ENCODE measurements at regions not wholly inside any gene's neighbourhood (a gene's known extent, or its start where the extent isn't known, plus 50 kb on each side); places are given as distances from the start of the nearest gene placed in this dataset.

DNA sequence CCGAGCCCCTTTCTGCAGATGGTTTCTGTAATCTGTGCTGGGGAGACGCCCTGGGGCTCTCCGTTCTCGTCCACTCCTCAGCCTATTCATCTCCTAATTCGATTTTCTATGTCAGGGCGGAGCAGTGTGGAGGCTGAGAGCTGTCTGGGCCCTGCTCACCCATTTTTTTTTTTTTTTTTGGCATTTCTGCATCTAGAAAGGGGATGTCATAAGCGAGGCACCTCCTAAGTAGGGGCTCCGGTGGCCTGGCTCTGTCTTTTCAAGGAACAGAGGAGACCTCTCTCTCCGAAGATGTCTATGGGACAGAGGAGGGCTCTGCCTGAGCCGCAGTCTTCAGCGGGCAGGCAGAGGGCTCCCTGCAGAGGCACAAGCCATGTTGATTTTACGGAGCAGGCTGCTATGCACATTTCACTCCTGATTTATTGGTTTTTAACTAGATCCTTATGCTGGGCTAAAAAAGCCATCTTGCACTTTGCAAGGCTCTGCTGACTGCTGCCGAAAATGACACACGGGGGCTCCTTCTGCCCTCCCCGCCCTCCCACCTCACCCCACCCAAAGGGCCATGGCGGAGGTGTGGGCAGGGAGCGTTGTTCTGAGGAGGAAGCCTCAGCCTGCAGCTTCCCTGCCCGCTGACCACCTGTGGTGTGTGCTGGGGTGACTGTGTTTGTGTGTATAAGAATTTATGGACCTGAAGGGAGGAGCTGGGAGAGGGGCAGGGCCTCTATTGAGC, 71.0 kb downstream of the FOXD2 start:
- Histone ChIP-seq H3K4me1 (ENCODE audit: control insufficient read depth in 1 of 2, insufficient read depth in 2 of 2, low read length in 2 of 2) (peaks cover 0 to 7% of the 10 kb centered on the region in 2 donors), H3K36me3 (ENCODE audit: control insufficient read depth in 1 of 2, insufficient read depth in 2 of 2, low read length in 2 of 2) (no peaks in the 10 kb centered on the region), H3K27ac (ENCODE audit: low read depth, low read length) (no peak overlapping the region), H3K9me3 (ENCODE audit: control insufficient read depth in 1 of 2, low read length in 2 of 2) (no peaks in the 10 kb centered on the region), H3K9ac (ENCODE audit: low read depth in 1 of 2, low read length in 2 of 2) (no peak overlapping the region), H3K4me3 (ENCODE audit: low read depth in 1 of 2, low read length in 2 of 2) (peak overlapping the region; percentile 53 to 57), H3K27me3 (ENCODE audit: control insufficient read depth in 1 of 2, insufficient read depth in 2 of 2, low read length in 2 of 2) (peaks cover 15 to 37% of the 10 kb centered on the region in 2 donors)

- Histone ChIP-seq H3K4me3 (ENCODE audit: low read depth in 1 of 2, low read length in 2 of 2) (no peak overlapping the region), H3K9me3 (ENCODE audit: control insufficient read depth in 1 of 2, low read length in 2 of 2) (no peaks in the 10 kb centered on the region), H3K27me3 (ENCODE audit: control insufficient read depth in 1 of 2, insufficient read depth in 2 of 2, low read length in 2 of 2) (peaks cover 15 to 37% of the 10 kb centered on the region in 2 donors), H3K9ac (ENCODE audit: low read depth in 1 of 2, low read length in 2 of 2) (no peak overlapping the region), H3K27ac (ENCODE audit: low read depth, low read length) (no peak overlapping the region), H3K4me1 (ENCODE audit: control insufficient read depth in 1 of 2, insufficient read depth in 2 of 2, low read length in 2 of 2) (peaks cover 0 to 7% of the 10 kb centered on the region in 2 donors), H3K36me3 (ENCODE audit: control insufficient read depth in 1 of 2, insufficient read depth in 2 of 2, low read length in 2 of 2) (no peaks in the 10 kb centered on the region)
Measured at GRCh38 chr1:47510282-47510811, 72.5 kb downstream of the FOXD2 start.

GRCh38 chr1:47511825-47512224, 74.0 kb downstream of the FOXD2 start:
- H3K4me3 ChIP-seq (ENCODE audit: low read depth in 1 of 2, low read length in 2 of 2) = no peak overlapping the region
- peaks cover 0 to 7% of the 10 kb centered on the region in 2 donors for H3K4me1 ChIP-seq (ENCODE audit: control insufficient read depth in 1 of 2, insufficient read depth in 2 of 2, low read length in 2 of 2)
- no peaks in the 10 kb centered on the region for H3K9me3 ChIP-seq (ENCODE audit: control insufficient read depth in 1 of 2, low read length in 2 of 2)
- no peaks in the 10 kb centered on the region for H3K36me3 ChIP-seq (ENCODE audit: control insufficient read depth in 1 of 2, insufficient read depth in 2 of 2, low read length in 2 of 2)
- no peak overlapping the region for H3K9ac ChIP-seq (ENCODE audit: low read depth in 1 of 2, low read length in 2 of 2)
- no peak overlapping the region for H3K27ac ChIP-seq (ENCODE audit: low read depth, low read length)
- H3K27me3 ChIP-seq (ENCODE audit: control insufficient read depth in 1 of 2, insufficient read depth in 2 of 2, low read length in 2 of 2) = peaks cover 13 to 26% of the 10 kb centered on the region in 2 donors

DNA sequence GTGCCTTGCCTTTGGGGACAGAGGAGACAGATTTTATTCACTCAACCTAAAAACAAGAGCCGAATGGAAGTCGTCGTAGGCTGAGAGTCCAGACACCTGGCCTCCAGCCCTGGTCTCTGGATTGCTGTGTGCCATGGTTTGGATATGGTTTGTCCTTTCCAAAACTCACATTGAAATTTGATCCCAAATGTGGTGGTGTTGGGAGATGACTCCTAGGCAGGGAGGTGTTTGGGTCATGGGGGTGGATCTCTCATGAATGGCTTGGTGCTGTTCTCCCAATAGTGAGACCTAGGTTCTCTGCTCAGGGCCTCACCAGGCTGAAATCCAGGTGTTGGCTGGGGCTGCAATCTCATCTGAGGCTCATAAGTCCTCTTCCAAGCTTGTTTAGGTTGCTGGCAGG, 75.5 kb downstream of the FOXD2 start:
- H3K27ac ChIP-seq (ENCODE audit: low read depth, low read length) = no peak overlapping the region
- H3K9ac ChIP-seq (ENCODE audit: low read depth in 1 of 2, low read length in 2 of 2) = no peak overlapping the region
- no peak overlapping the region for H3K4me3 ChIP-seq (ENCODE audit: low read depth in 1 of 2, low read length in 2 of 2)
- no peaks in the 10 kb centered on the region for H3K9me3 ChIP-seq (ENCODE audit: control insufficient read depth in 1 of 2, low read length in 2 of 2)
- peaks cover 3 to 14% of the 10 kb centered on the region in 2 donors for H3K27me3 ChIP-seq (ENCODE audit: control insufficient read depth in 1 of 2, insufficient read depth in 2 of 2, low read length in 2 of 2)
- no peaks in the 10 kb centered on the region for H3K36me3 ChIP-seq (ENCODE audit: control insufficient read depth in 1 of 2, insufficient read depth in 2 of 2, low read length in 2 of 2)
- peaks cover 0 to 7% of the 10 kb centered on the region in 2 donors for H3K4me1 ChIP-seq (ENCODE audit: control insufficient read depth in 1 of 2, insufficient read depth in 2 of 2, low read length in 2 of 2)

DNA sequence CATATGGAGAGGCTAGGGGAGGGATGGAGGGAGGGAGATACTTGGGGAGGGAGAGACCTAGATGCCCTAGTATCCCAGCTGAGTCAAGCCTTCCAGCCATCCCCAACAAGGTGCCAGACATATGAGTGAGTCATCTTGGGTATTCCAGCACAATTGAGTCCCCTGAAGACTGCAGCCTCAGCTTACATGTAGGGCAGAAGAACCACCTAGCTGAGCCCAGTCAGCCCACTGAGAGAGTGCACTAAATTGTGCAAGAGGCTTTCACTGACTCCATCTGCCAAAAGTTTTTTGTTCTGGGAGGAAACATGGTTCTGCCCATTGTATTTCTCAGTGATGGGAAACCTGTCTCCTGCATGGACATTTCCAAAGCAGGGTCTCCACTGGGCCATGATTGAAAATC, 76.4 kb downstream of the FOXD2 start:
- no peak overlapping the region for H3K4me3 ChIP-seq (ENCODE audit: low read depth in 1 of 2, low read length in 2 of 2)
- H3K4me1 ChIP-seq (ENCODE audit: control insufficient read depth in 1 of 2, insufficient read depth in 2 of 2, low read length in 2 of 2) = no peaks in the 10 kb centered on the region
- no peak overlapping the region for H3K9ac ChIP-seq (ENCODE audit: low read depth in 1 of 2, low read length in 2 of 2)
- H3K9me3 ChIP-seq (ENCODE audit: control insufficient read depth in 1 of 2, low read length in 2 of 2) = no peaks in the 10 kb centered on the region
- no peak overlapping the region for H3K27ac ChIP-seq (ENCODE audit: low read depth, low read length)
- H3K36me3 ChIP-seq (ENCODE audit: control insufficient read depth in 1 of 2, insufficient read depth in 2 of 2, low read length in 2 of 2) = no peaks in the 10 kb centered on the region
- peaks cover 3 to 5% of the 10 kb centered on the region in 2 donors for H3K27me3 ChIP-seq (ENCODE audit: control insufficient read depth in 1 of 2, insufficient read depth in 2 of 2, low read length in 2 of 2)

DNA sequence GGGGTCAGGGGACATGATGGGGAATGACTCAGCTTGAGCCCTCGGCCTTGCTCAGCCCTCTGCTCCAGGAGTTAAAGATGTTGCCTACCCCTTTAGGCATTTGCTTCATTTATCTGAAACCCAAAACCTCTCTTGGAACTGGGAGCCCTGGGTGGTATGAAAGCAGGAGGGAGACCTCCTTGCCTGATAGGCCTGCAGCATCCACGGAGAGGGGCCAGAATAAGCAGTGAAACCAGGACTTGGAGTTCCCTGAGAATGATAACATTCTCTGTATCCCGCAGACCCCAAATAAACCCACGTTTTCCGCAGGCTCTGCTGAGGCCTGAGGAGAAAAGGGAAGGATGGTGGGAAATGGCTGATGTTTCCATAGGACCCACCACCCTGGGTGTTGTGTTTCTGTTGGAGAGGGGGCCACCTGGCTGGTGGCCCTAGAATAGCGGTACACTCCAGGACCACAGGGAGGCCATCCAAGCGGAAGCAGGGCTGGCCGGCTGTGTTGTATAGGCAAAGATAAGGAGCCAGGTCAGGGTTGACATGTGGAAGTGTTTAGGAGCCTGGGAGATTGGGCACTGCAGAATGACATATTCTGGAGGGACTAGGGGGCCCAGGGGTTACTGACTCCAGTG, 77.4 kb downstream of the FOXD2 start:
- Histone ChIP-seq H3K9ac (ENCODE audit: low read depth in 1 of 2, low read length in 2 of 2) (no peak overlapping the region), H3K9me3 (ENCODE audit: control insufficient read depth in 1 of 2, low read length in 2 of 2) (no peaks in the 10 kb centered on the region), H3K4me3 (ENCODE audit: low read depth in 1 of 2, low read length in 2 of 2) (no peak overlapping the region), H3K27ac (ENCODE audit: low read depth, low read length) (no peak overlapping the region), H3K36me3 (ENCODE audit: control insufficient read depth in 1 of 2, insufficient read depth in 2 of 2, low read length in 2 of 2) (no peaks in the 10 kb centered on the region), H3K27me3 (ENCODE audit: control insufficient read depth in 1 of 2, insufficient read depth in 2 of 2, low read length in 2 of 2) (peaks cover 3% of the 10 kb centered on the region in 2 donors), H3K4me1 (ENCODE audit: control insufficient read depth in 1 of 2, insufficient read depth in 2 of 2, low read length in 2 of 2) (no peaks in the 10 kb centered on the region)

DNA sequence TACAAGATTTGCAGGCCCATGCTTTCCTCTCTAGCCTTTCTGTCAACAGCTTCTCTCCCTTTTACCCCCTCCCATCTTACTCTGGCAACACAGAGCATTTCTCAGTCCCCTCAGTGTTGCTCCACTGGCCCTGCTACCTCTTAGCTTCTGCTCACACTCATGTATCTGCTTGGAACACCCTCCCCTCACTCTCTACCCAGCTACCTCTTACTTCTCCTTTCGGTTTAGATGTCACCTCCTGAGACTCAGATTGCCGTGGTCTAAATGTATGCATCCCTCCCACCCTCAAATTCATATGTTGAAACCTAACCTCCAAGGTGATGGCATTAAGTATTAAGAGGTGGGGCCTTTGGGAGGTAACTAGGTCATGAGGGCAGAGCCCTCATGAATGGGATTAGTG, 80.1 kb downstream of the FOXD2 start:
- H3K27ac ChIP-seq (ENCODE audit: low read depth, low read length) = no peak overlapping the region
- H3K4me3 ChIP-seq (ENCODE audit: low read depth in 1 of 2, low read length in 2 of 2) = no peak overlapping the region
- peaks cover 0 to 5% of the 10 kb centered on the region in 2 donors for H3K4me1 ChIP-seq (ENCODE audit: control insufficient read depth in 1 of 2, insufficient read depth in 2 of 2, low read length in 2 of 2)
- H3K9ac ChIP-seq (ENCODE audit: low read depth in 1 of 2, low read length in 2 of 2) = no peak overlapping the region
- H3K9me3 ChIP-seq (ENCODE audit: control insufficient read depth in 1 of 2, low read length in 2 of 2) = no peaks in the 10 kb centered on the region
- H3K36me3 ChIP-seq (ENCODE audit: control insufficient read depth in 1 of 2, insufficient read depth in 2 of 2, low read length in 2 of 2) = no peaks in the 10 kb centered on the region
- H3K27me3 ChIP-seq (ENCODE audit: control insufficient read depth in 1 of 2, insufficient read depth in 2 of 2, low read length in 2 of 2) = no peaks in the 10 kb centered on the region

GRCh38 chr1:47519491-47519890, 81.6 kb downstream of the FOXD2 start:
- Histone ChIP-seq H3K36me3 (ENCODE audit: control insufficient read depth in 1 of 2, insufficient read depth in 2 of 2, low read length in 2 of 2) (no peaks in the 10 kb centered on the region), H3K4me3 (ENCODE audit: low read depth in 1 of 2, low read length in 2 of 2) (no peak overlapping the region), H3K9me3 (ENCODE audit: control insufficient read depth in 1 of 2, low read length in 2 of 2) (no peaks in the 10 kb centered on the region), H3K9ac (ENCODE audit: low read depth in 1 of 2, low read length in 2 of 2) (no peak overlapping the region), H3K27ac (ENCODE audit: low read depth, low read length) (no peak overlapping the region), H3K27me3 (ENCODE audit: control insufficient read depth in 1 of 2, insufficient read depth in 2 of 2, low read length in 2 of 2) (no peaks in the 10 kb centered on the region), H3K4me1 (ENCODE audit: control insufficient read depth in 1 of 2, insufficient read depth in 2 of 2, low read length in 2 of 2) (peaks cover 0 to 5% of the 10 kb centered on the region in 2 donors)

DNA sequence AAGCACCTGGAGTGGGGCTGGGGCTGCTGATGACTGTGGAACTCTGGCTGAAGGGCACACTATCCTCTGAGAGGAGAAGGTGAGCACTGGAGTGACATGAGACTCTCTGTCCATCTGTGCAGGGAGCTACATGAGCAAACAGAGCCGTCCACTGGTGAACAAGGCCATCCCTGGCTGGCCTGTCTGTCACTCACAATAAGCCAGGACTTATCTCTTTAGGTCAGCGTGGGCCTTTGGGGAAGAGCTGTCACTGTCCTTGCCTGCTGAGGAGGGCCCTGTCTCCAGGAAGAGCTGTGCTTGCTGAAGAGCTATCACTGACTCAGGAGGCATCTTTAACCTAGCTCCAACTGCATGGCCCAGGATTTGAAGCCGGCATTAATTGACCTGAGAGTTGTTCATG, 82.1 kb downstream of the FOXD2 start:
- no peaks in the 10 kb centered on the region for H3K27me3 ChIP-seq (ENCODE audit: control insufficient read depth in 1 of 2, insufficient read depth in 2 of 2, low read length in 2 of 2)
- H3K27ac ChIP-seq (ENCODE audit: low read depth, low read length) = no peak overlapping the region
- H3K4me3 ChIP-seq (ENCODE audit: low read depth in 1 of 2, low read length in 2 of 2) = no peak overlapping the region
- H3K9ac ChIP-seq (ENCODE audit: low read depth in 1 of 2, low read length in 2 of 2) = no peak overlapping the region
- H3K36me3 ChIP-seq (ENCODE audit: control insufficient read depth in 1 of 2, insufficient read depth in 2 of 2, low read length in 2 of 2) = no peaks in the 10 kb centered on the region
- peaks cover 0 to 5% of the 10 kb centered on the region in 2 donors for H3K4me1 ChIP-seq (ENCODE audit: control insufficient read depth in 1 of 2, insufficient read depth in 2 of 2, low read length in 2 of 2)
- H3K9me3 ChIP-seq (ENCODE audit: control insufficient read depth in 1 of 2, low read length in 2 of 2) = no peaks in the 10 kb centered on the region

- no peaks in the 10 kb centered on the region for H3K9me3 ChIP-seq (ENCODE audit: control insufficient read depth in 1 of 2, low read length in 2 of 2)
- H3K27me3 ChIP-seq (ENCODE audit: control insufficient read depth in 1 of 2, insufficient read depth in 2 of 2, low read length in 2 of 2) = no peaks in the 10 kb centered on the region
- H3K27ac ChIP-seq (ENCODE audit: low read depth, low read length) = no peak overlapping the region
- no peaks in the 10 kb centered on the region for H3K36me3 ChIP-seq (ENCODE audit: control insufficient read depth in 1 of 2, insufficient read depth in 2 of 2, low read length in 2 of 2)
- peaks cover 0 to 5% of the 10 kb centered on the region in 2 donors for H3K4me1 ChIP-seq (ENCODE audit: control insufficient read depth in 1 of 2, insufficient read depth in 2 of 2, low read length in 2 of 2)
- no peak overlapping the region for H3K9ac ChIP-seq (ENCODE audit: low read depth in 1 of 2, low read length in 2 of 2)
- no peak overlapping the region for H3K4me3 ChIP-seq (ENCODE audit: low read depth in 1 of 2, low read length in 2 of 2)
Measured at GRCh38 chr1:47521034-47521881, 83.4 kb downstream of the FOXD2 start.
